ENCODE measurements at regions not wholly inside any gene's neighbourhood (a gene's known extent, or its start where the extent isn't known, plus 50 kb on each side); places are given as distances from the start of the nearest gene placed in this dataset.

DNA sequence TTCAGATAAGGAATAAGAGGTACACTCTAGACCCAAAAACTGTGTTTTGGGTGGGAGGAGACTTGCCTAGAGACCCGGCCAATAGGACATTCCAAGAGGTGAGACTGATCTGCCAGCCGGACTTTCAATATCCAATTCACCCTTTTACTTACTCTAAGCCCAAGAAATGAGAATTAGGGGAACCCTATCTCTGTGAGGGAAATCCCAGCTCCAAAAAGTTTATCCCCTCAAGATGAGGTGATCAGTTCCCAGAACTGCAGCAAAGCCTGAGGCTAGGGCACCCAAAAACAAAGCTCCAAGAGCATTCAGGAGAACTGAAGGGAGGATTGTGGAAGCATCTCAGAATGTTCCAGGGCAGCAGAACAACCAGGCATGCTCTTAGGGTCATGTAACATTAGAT is 251.7 kb downstream of the PTTG2 start:
- 22% methylated on average over 2 of the region's 2 CpGs for WGBS (ENCODE audit: low lambda C conversion rate)

More for the DNA sequence above, 251.7 kb downstream of the PTTG2 start:
- Histone ChIP-seq H3K9me3 (ENCODE audit: low read length) (peaks cover 22% of the 10 kb centered on the region), H3K79me2 (ENCODE audit: insufficient read depth, low read length) (no peaks in the 10 kb centered on the region), H3K4me3 (replicated peaks in 1 of 3; ENCODE audit: insufficient read depth in 1 of 3, low read depth in 2 of 3, low read length in 3 of 3) (no peak overlapping the region), H3K36me3 (replicated peaks in 1 of 2; ENCODE audit: control insufficient read depth in 1 of 2, insufficient read depth in 2 of 2, low read length in 2 of 2) (no peaks in the 10 kb centered on the region), H3K27me3 (ENCODE audit: control insufficient read depth in 1 of 2, insufficient read depth in 2 of 2, low read length in 2 of 2) (no peaks in the 10 kb centered on the region), H2AFZ (ENCODE audit: low read length) (peak overlapping the region; percentile 21), H3K4me1 (ENCODE audit: insufficient read depth, low read length) (peaks cover 31% of the 10 kb centered on the region), H3K4me2 (ENCODE audit: low read depth, low read length) (no peak overlapping the region), H3K9ac (ENCODE audit: insufficient read depth, low read depth, low read length) (no peak overlapping the region), H3K27ac (ENCODE audit: extremely low read length, insufficient read depth, low read length) (no peak overlapping the region), H4K20me1 (ENCODE audit: insufficient read depth, low read length) (no peaks in the 10 kb centered on the region)
- intact Hi-C loops (cut with micrococcal nuclease; ENCODE audit: unreplicated experiment): no loop called here
- in situ Hi-C loops (cut with HindIII; ENCODE audit: extremely low pct_ligation_motif_present, low pct_unique_long_range_greater_than_20kb): no loop called here
- TF ChIP-seq, protein P1, sequence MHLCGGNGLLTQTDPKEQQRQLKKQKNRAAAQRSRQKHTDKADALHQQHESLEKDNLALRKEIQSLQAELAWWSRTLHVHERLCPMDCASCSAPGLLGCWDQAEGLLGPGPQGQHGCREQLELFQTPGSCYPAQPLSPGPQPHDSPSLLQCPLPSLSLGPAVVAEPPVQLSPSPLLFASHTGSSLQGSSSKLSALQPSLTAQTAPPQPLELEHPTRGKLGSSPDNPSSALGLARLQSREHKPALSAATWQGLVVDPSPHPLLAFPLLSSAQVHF (CRISPR knock-in tag; IDR thresholded peaks at IDR 0.05): no peak
- TF ChIP-seq, protein P2, sequence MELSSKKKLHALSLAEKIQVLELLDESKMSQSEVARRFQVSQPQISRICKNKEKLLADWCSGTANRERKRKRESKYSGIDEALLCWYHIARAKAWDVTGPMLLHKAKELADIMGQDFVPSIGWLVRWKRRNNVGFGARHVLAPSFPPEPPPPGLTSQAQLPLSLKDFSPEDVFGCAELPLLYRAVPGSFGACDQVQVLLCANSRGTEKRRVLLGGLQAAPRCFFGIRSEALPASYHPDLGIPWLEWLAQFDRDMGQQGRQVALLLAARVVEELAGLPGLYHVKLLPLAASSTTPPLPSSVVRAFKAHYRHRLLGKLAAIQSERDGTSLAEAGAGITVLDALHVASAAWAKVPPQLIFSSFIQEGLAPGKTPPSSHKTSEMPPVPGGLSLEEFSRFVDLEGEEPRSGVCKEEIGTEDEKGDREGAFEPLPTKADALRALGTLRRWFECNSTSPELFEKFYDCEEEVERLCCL (CRISPR knock-in tag; IDR thresholded peaks at IDR 0.05; ENCODE audit: borderline replicate concordance): no peak
- TF ChIP-seq PTBP1 (IDR thresholded peaks at IDR 0.05; ENCODE audit: low read depth, low read length, poor library complexity, severe bottlenecking): no peak
- no peak for TF ChIP-seq SMARCC2 (IDR thresholded peaks at IDR 0.05)
- no peak for TF ChIP-seq PHF5A (CRISPR knock-in tag; IDR thresholded peaks at IDR 0.05; ENCODE audit: low read depth, unreplicated experiment)
- TF ChIP-seq, protein P3, sequence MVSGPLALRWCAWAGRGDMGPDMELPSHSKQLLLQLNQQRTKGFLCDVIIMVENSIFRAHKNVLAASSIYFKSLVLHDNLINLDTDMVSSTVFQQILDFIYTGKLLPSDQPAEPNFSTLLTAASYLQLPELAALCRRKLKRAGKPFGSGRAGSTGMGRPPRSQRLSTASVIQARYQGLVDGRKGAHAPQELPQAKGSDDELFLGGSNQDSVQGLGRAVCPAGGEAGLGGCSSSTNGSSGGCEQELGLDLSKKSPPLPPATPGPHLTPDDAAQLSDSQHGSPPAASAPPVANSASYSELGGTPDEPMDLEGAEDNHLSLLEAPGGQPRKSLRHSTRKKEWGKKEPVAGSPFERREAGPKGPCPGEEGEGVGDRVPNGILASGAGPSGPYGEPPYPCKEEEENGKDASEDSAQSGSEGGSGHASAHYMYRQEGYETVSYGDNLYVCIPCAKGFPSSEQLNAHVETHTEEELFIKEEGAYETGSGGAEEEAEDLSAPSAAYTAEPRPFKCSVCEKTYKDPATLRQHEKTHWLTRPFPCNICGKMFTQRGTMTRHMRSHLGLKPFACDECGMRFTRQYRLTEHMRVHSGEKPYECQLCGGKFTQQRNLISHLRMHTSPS (CRISPR knock-in tag; IDR thresholded peaks at IDR 0.05; ENCODE audit: low read depth): no peak
- no peak for TF ChIP-seq KLF13 (CRISPR knock-in tag; IDR thresholded peaks at IDR 0.05)
- no peak for TF ChIP-seq ZBTB8A (CRISPR knock-in tag; IDR thresholded peaks at IDR 0.05; ENCODE audit: borderline replicate concordance, low read depth)
- no peak for TF ChIP-seq SALL1 (CRISPR knock-in tag; IDR thresholded peaks at IDR 0.05)
- TF ChIP-seq, protein P4, sequence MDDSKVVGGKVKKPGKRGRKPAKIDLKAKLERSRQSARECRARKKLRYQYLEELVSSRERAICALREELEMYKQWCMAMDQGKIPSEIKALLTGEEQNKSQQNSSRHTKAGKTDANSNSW (CRISPR knock-in tag; IDR thresholded peaks at IDR 0.05; ENCODE audit: borderline replicate concordance): no peak
- TF ChIP-seq NFKBIZ (CRISPR knock-in tag; IDR thresholded peaks at IDR 0.05): no peak
- POLR2A ChIA-PET: no interaction called here
- DNase-seq (ENCODE audit: low spot score): no peak
- no peak for ATAC-seq
- CTCF ChIA-PET (ENCODE audit: low intra/inter-chr PET ratio, low total read pairs): no interaction called here
- no peak for FAIRE-seq
- no TSS peak for BruUV-seq (replicated peaks)
